H54 (cell line): ENCODE measurements at regions not wholly inside any gene's neighbourhood (a gene's known extent, or its start where the extent isn't known, plus 50 kb on each side); places are given as distances from the start of the nearest gene placed in this dataset.

ENCODE experiments used
- DNase-seq: peaks from one replicate; pipeline ENCODE4 v3.0.0; 2011; ENCODE audit warnings: low spot score, mixed read lengths; ENCODE audit not compliant: insufficient read length
- FAIRE-seq: peaks from 3 replicates; lab custom pipeline; 2011; peaks lifted over from hg19 to GRCh38; lab: Jason Lieb, UNC
- POLR2A ChIP-seq: IDR thresholded peaks from 2 replicates; pipeline ENCODE4 v1.6.1; 2011; ENCODE audit warnings: low read depth, mild to moderate bottlenecking, low read length

DNA sequence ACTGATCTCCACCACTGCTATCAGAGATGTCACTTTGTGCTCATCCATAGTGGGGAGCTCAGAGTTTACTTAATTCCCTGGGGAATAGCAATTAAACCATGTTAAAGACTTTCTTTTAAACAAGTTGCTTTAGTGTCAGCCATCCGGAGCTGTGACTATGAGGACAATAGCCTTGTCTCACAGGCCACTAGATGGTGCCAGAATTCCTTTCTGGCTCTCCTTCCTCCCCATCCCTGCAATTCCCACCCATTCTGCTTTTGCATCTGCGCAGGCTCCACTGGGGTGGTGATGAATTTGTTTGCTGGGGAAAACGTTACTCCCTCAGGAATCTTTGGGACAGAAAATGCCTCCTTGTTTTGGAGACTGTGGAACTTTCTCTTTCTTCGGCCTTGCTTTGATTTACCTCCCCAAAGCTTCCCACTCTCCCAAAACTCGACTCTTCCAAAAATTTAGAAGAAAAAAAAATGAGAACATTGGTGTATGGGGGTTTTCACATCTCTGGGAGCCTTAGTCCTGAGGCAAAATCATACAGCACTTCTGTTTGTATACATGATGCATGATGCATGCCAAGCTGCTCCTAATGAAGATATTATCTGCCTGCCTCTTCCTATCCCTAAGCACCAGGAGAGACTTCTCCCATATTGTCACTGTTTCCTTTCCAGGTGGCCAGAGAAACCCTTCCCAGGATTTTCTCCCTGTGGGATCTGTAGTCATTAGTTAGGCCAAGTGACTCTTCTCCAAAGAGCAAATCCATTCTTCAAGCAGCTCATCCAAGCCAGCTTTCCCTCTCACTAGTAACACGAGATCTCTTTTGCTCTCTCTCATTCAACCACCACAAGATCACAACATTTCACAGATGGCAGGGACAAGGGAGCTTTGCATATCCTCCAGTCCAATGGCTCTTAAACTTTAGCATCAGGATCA lies 466.1 kb downstream of the TLR4 start:
- TF ChIP-seq POLR2A, result no peak
- DNase-seq (peak; percentile 35), FAIRE-seq (peak; percentile 99)

DNA sequence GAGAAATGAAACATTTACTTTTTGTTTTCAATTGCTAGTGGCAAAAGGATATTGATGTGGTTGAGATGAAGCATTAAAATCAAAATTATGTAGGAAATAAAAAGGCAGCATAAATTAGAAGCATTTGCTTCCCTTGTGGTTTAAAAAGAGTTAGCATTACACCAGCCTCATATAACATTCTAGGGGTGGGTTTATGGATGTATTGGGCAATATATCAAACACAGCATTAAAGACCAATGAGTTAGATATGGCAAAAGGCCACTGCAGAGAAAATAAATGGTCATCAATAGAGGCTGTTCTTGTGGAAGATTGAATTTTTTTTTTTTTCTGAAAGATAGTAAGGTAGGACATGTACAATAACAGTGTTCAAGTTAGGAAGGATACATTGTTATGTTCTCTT lies 473.0 kb downstream of the TLR4 start:
- no peak for TF ChIP-seq POLR2A
- FAIRE-seq (no peak), DNase-seq (no peak)

DNA sequence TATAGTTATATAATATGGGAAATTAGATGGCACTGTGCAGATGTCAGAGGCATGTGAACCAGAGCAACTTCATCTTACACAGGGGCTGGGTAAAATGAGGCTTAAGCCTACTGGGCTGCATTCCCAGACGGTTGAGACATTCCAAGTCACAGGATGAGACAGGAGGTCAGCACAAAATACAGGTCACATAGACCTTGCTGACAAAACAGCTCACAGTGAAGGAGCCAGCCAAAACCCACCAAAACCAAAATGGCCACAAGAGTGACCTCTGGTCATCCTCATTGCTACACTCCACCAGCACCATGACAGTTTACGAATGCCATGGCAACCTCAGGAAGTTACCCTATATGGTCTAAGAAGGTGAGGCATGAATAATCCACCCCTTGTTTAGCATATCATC lies 479.4 kb downstream of the TLR4 start:
- no peak for FAIRE-seq
- DNase-seq, result no peak
- no peak for TF ChIP-seq POLR2A

DNA sequence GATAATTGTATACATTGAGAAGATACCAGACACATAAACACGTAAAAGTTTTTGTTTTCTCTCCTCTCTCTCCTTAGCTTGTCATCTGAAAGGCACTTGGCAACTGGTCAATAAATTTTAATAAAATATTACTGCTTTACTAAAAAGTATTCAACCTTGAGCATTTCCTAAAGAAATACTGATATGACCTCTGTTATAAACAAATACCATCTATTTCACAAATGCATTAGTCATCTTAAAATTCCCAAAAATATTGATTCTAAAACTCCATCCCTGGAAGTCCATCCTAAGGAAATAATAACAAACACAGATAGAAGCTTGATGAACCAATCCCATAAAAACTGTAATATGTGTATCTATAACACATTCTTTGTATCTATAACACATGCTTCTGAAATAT lies 483.2 kb downstream of the TLR4 start:
- no peak for TF ChIP-seq POLR2A
- FAIRE-seq (no peak), DNase-seq (no peak)

DNA sequence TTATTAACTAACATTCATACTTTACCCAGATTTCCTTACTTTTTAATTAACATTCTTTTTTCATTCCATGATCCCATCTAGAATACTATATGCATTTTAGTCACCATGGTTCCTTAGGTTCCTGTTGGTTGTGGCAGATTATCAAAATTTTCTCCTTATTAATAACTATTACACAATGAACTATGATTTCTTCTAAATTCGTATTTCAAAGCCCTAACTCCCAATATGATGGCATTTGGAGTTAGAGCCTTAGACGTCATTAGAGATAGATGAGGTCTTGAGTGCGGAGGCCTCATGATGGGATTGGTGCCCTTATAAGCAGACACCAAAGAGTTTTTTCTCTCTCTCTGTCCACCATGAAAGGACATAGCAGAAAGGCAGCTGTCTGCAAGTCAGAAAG lies 485.4 kb downstream of the TLR4 start:
- no peak for FAIRE-seq

DNA sequence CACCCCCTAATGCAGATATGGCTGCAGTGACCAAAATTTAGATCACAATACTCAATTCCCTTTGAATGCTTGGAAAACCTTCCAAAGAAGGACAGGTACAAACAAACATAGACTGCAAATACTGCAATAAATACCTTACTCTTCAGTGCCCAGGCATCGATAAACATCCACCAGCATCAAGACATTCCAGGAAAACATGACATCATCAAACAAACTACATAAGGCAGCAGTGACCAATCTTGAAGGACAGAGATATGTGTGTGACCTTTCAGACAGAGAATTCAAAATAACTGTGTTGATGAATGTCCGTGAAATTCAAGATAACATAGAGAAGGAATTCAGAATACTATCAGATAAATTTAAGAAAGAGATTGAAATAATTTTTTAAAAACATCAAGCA lies 488.6 kb downstream of the TLR4 start:
- no peak for TF ChIP-seq POLR2A
- DNase-seq (no peak), FAIRE-seq (no peak)

More for the DNA sequence above, 485.4 kb downstream of the TLR4 start:
- no peak for DNase-seq
- no peak for TF ChIP-seq POLR2A

DNA sequence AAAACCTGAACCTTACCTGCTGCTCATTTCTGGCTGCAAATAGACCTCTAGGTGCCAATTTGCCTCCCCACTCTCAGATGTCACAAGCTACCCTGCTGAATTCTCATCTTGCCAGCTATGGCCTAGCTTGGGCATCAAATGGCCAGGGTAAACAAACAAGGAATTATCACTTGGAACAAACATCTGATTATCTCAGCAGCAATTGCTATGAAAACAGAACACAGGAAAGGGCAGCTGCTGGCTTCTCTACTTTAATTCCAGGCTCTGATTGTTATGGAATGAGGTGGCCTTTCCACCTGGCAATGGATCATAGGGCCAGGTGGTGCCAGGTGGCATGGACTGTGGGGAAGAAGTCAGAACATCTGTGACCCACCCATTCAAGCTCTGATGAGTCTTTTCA lies 505.1 kb downstream of the TLR4 start:
- FAIRE-seq (no peak), DNase-seq (no peak)
- TF ChIP-seq POLR2A, result no peak

DNA sequence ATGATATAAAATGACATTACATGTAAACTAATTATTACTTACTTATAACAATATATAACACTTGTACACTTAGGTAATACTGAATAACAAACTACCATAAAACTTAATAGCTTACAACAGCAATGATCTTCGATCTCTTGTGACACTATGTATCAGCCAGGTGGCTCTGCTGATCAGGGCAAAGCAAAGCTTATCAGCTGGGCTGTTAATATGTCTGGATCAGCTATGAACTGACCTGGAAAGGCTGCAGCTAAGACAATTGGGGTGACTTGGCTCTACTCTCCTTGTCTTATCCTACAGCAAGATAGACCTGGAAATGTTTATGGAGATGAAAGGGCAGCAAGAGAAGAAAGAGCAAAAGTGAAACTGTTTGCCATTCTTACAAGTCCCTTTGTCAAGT lies 511.3 kb downstream of the TLR4 start:
- no peak for TF ChIP-seq POLR2A
- DNase-seq, result no peak
- FAIRE-seq, result peak; percentile 27

DNA sequence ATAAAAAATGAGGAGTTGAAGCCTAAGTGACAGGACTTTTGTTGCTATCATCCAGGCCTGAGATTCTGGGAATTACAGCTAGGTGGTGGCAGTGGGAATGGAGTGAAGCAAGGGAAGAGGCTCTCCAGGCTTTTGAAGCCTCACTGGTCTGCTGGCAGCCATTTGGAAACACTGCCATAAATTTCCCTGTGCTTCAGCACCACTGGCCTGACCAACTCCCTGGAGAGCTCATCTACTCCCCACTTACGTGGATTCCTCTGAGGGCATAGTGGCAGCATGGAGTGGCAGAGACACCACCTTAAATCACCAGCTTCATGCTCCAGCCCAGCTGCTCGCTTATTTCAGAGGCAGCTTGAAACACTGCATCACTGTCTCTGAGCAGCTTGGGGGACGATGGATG lies 518.2 kb downstream of the TLR4 start:
- peak; percentile 16 for DNase-seq
- no peak for TF ChIP-seq POLR2A
- FAIRE-seq, result peak; percentile 86

DNA sequence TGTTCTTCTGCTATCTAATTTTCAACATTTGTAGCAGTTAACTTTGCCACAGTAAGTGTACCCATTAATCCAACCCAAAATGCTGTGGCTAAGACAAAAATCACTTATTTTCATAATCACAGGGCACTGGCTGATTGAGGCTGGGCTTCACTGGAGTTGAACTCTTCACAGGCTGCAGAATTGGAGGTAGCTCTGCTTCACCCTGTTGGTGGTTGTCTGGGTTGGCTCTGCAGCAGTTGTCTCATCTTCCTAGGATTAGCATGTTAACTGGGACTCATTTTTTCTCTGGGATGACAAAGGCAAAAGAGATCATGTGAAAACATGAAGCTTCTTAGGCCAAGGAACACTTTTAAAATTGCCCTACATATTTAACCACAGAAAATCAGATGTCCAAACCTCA lies 518.9 kb downstream of the TLR4 start:
- DNase-seq, result no peak
- FAIRE-seq, result peak; percentile 48
- TF ChIP-seq POLR2A, result no peak

DNA sequence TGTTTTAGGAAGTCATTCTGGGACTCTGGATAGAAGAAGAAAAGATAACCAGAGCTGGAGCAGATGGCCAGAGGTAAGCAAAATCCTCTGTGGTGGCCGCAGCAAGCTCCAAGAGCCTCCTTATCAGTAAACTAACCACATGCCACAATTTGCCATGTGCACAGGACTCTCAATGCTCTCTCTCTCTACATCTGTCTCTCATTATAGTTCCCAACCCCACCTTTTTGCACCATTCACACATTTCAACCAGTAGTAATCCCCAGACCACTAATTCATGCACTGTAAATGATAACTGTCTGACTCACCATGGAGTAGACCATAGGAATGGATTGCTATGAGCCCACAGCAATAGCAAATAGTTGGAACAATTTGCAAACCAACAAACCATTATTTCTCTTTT lies 526.1 kb downstream of the TLR4 start:
- no peak for DNase-seq
- FAIRE-seq, result no peak
- no peak for TF ChIP-seq POLR2A

DNA sequence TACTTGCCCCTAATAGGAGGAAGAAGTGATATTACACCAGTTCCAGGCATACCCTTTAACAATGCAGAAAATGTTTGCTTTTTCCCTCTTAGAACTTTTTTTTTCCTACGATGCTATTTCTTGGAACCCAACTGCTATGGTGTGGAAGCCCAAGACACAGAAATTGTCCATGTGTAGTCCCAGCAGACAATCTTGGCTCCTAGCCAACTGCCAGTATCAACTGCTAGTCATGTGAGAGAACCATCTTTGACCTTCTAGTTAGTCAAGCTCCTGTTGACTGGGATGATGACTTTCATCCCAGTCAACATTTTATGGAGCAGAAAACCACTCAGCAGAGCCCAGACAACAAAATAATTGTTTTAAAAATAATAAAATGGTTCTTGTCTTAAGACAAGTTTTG lies 532.4 kb downstream of the TLR4 start:
- TF ChIP-seq POLR2A, result no peak
- FAIRE-seq, result peak; percentile 15
- DNase-seq, result no peak

DNA sequence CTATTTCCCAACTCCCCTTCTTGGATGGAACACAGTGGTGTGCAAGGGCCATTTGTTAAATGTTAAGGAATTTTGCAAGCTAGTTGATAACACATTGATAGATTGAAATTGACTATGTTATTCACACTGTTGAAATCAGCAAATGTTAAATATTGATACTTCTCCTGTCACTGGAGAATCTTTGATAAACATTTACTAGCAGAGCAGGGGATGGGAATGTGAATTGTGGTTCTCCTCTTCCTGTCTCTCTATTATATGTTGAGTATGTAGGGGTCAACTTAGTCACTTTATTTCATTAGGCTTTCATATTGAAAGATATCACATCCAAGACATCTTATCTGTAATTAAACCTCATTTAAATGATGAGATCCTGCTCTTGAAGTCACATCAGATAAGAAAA lies 533.9 kb downstream of the TLR4 start:
- FAIRE-seq (no peak), DNase-seq (no peak)
- no peak for TF ChIP-seq POLR2A

DNA sequence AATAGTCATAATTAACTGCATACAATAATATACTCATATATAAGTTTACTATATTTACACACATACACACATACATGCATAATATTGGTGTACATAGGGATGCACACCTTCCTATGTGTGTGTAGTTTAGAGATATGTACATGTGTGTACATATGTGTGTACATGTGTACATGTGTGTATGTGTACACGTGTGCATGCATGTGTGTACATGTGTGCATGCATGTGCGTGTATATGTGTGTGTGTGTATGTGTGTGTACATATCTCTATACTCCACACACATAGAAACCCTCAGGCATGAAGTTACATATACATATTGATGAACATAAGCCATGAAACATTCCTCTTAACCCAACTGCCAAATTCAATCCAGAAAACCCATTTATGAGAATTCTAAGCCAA lies 547.8 kb downstream of the TLR4 start:
- TF ChIP-seq POLR2A, result no peak
- FAIRE-seq (peak; percentile 71), DNase-seq (no peak)

DNA sequence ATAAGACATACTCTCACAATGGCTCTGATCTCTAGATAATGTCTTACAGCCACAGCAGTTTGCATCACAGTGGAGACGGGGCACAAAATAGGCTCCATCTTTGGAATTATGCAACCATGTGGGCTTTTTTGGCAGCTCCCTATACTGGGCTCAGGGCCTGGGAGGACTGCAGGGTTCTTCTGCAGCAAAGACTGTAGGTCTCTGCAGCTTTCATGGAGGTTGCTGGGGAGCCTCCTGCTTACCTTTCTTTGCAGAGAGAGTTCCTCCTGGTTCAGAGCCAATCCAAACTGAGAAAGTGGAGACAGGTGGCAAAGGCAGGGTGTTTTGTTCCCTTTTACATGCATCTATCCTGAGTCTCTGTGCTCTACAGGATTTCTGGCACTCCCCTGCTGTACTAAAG lies 558.0 kb downstream of the TLR4 start:
- FAIRE-seq (no peak), DNase-seq (no peak)
- TF ChIP-seq POLR2A, result no peak
